Glutamatergic neuron (in vitro differentiated cells): ENCODE measurements at regions not wholly inside any gene's neighbourhood (a gene's known extent, or its start where the extent isn't known, plus 50 kb on each side); places are given as distances from the start of the nearest gene placed in this dataset.

Experiments
- DNase-seq: peaks from one replicate; pipeline ENCODE4 v3.0.0; 2022
- H3K27ac Mint-ChIP-seq: one replicate; pipeline ENCODE4 v1.8.0; 2020; ENCODE audit warnings: mild to moderate bottlenecking, mixed read lengths, inconsistent platforms; ENCODE audit not compliant: unreplicated experiment
- H3K27me3 Mint-ChIP-seq: one replicate; pipeline ENCODE4 v1.8.0; 2020; ENCODE audit warnings: mild to moderate bottlenecking, moderate library complexity, mixed read lengths, inconsistent platforms; ENCODE audit not compliant: unreplicated experiment
- H3K36me3 Mint-ChIP-seq: one replicate; pipeline ENCODE4 v1.8.0; 2020; ENCODE audit warnings: mild to moderate bottlenecking, mixed read lengths, inconsistent platforms; ENCODE audit not compliant: unreplicated experiment
- H3K4me1 Mint-ChIP-seq: one replicate; pipeline ENCODE4 v1.8.0; 2020; ENCODE audit warnings: mild to moderate bottlenecking, low read depth, mixed read lengths, inconsistent platforms; ENCODE audit not compliant: unreplicated experiment
- H3K4me3 Mint-ChIP-seq: one replicate; pipeline ENCODE4 v1.8.0; 2020; ENCODE audit warnings: mild to moderate bottlenecking, mixed read lengths, inconsistent platforms; ENCODE audit not compliant: unreplicated experiment
- H3K9me3 Mint-ChIP-seq: one replicate; pipeline ENCODE4 v1.8.0; 2020; ENCODE audit warnings: mild to moderate bottlenecking, moderate library complexity, mixed read lengths, inconsistent platforms; ENCODE audit not compliant: unreplicated experiment
- CTCF ChIP-seq: fragments of 200-600 bp; sonication (generic); IDR thresholded peaks from one replicate; pipeline ENCODE4 v1.5.0; 2021; ENCODE audit not compliant: partially characterized antibody, unreplicated experiment

- H3K9me3 Mint-ChIP-seq, result no peaks in the 10 kb centered on the region
- DNase-seq, result no peak
- no peaks in the 10 kb centered on the region for H3K27me3 Mint-ChIP-seq
- no peaks in the 10 kb centered on the region for H3K4me1 Mint-ChIP-seq
- H3K4me3 Mint-ChIP-seq, result no peak overlapping the region
- no peak overlapping the region for H3K27ac Mint-ChIP-seq
- no peak for TF ChIP-seq CTCF
- no peaks in the 10 kb centered on the region for H3K36me3 Mint-ChIP-seq
These were observed 709.2 kb downstream of the DSC3 start for GRCh38 chr18:30333310-30333709.

DNA sequence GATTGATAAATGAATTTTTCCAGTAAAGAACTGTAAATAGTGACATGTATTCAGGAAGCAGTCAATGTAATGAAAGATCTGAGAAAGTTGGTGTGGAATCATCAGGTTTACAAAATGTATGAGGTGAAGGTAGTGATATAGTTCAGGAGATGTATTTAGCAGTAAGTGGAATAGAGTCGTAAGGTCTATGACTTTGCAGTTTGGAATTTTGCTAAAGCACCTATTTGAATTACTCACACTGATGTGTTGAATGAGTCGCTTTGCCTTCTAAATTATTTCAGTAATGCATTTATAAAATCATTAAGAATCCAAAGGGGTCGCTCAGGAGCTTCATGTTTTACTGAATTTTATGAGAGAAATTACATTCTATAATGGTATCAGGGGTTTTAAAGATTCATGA, 713.7 kb downstream of the DSC3 start:
- no peak for TF ChIP-seq CTCF
- DNase-seq, result no peak
- no peaks in the 10 kb centered on the region for H3K36me3 Mint-ChIP-seq
- H3K4me1 Mint-ChIP-seq, result no peaks in the 10 kb centered on the region
- H3K9me3 Mint-ChIP-seq, result no peaks in the 10 kb centered on the region
- no peak overlapping the region for H3K27ac Mint-ChIP-seq
- no peak overlapping the region for H3K4me3 Mint-ChIP-seq
- peaks cover 5% of the 10 kb centered on the region for H3K27me3 Mint-ChIP-seq

DNA sequence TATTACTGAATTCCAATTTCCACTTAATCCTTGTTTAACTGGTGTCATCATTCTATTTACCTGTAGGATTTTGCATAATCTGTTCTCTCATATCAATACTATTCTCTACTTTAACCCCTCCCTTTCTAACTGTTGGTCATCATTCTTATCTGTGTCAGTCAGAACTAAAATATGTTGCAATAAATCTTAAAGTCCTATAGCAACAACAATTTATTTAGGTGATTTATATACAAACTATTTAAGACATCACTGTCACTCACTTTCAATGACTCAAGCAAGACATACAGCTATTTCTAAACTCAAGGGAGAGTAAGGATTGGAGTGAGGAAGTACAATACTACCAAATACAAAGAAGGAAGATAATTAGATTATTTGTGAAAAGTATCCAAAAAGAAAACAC, 740.4 kb downstream of the DSC3 start:
- H3K9me3 Mint-ChIP-seq, result no peaks in the 10 kb centered on the region
- DNase-seq, result no peak
- no peak overlapping the region for H3K27ac Mint-ChIP-seq
- no peaks in the 10 kb centered on the region for H3K4me1 Mint-ChIP-seq
- no peak for TF ChIP-seq CTCF
- no peaks in the 10 kb centered on the region for H3K27me3 Mint-ChIP-seq
- H3K4me3 Mint-ChIP-seq, result no peak overlapping the region
- H3K36me3 Mint-ChIP-seq, result no peaks in the 10 kb centered on the region

DNA sequence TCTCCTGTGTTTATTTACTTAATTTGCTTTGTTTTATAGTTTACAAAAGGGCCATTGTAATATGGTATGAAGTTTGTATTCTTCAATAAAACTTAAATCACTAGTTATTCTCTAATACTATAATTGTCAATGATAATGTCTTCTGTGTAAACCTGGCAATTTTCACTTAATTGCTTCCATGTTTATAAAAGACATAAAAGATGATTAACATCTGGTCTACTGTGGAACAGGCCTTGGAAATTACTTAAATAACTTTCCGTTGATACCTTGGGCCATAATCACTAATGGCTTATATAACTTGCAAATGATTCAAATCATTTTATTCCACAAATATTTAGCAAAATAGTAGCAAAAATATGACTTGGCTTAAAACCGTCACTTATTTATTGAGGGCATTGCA, 743.8 kb downstream of the DSC3 start:
- no peak for TF ChIP-seq CTCF
- Mint-ChIP-seq H3K9me3 (no peaks in the 10 kb centered on the region), H3K36me3 (no peaks in the 10 kb centered on the region), H3K27me3 (no peaks in the 10 kb centered on the region), H3K4me1 (no peaks in the 10 kb centered on the region), H3K27ac (no peak overlapping the region), H3K4me3 (no peak overlapping the region)
- no peak for DNase-seq

DNA sequence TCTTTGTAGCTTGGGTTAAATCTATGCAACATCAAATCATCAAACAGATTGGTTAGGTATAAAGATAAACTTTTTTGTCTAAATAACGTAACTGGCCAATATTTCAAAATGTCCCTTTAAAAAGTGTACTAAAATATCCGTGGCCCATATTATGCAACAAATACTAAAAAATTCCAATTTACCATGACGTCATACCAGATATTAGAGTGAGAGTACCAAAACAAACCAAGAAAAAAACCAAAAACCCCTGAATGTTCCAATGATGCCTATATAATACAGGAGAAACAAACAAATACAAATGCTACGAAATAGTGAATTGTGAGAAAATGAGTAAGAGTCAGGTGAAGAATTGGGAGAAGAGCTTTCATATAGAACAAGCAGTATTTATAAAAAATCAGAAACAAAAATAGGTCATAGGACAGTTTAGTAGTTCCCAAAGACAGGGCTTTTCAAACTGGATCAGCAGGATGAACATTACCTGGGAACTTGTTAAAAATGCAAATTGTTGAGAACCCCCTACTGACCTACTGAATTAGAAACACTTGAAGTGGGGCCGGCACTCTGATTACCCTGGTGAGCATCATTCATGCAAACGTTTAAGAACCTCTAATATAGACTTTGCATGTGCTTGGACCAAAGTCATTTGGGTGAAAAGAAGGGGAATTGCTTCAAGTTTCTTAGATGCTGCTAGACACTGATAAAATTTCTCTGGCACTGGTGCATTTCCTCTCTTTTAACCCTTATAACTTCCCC, 753.7 kb downstream of the DSC3 start:
- no peaks in the 10 kb centered on the region for H3K4me1 Mint-ChIP-seq
- H3K27ac Mint-ChIP-seq, result no peak overlapping the region
- no peaks in the 10 kb centered on the region for H3K36me3 Mint-ChIP-seq
- no peak overlapping the region for H3K4me3 Mint-ChIP-seq
- TF ChIP-seq CTCF, result no peak
- no peaks in the 10 kb centered on the region for H3K27me3 Mint-ChIP-seq
- no peaks in the 10 kb centered on the region for H3K9me3 Mint-ChIP-seq
- no peak for DNase-seq
